ENCODE measurements at regions not wholly inside any gene's neighbourhood (a gene's known extent, or its start where the extent isn't known, plus 50 kb on each side); places are given as distances from the start of the nearest gene placed in this dataset.

- Histone ChIP-seq H3K4me1 (ENCODE audit: control insufficient read depth in 1 of 2, insufficient read depth in 2 of 2, low read length in 2 of 2) (no peaks in the 10 kb centered on the region), H2AFZ (ENCODE audit: insufficient read depth, low read depth, low read length, poor library complexity, severe bottlenecking) (no peak overlapping the region), H3K27me3 (ENCODE audit: control insufficient read depth in 2 of 2, insufficient read depth in 2 of 2, low read length in 2 of 2) (no peaks in the 10 kb centered on the region), H3K36me3 (replicated peaks in 1 of 2; ENCODE audit: control insufficient read depth in 1 of 2, insufficient read depth in 2 of 2, low read length in 2 of 2) (no peaks in the 10 kb centered on the region), H3K9me3 (replicated peaks in 1 of 2; ENCODE audit: control insufficient read depth in 1 of 2, insufficient read depth in 1 of 2, low read length in 2 of 2) (peaks cover 0 to 12% of the 10 kb centered on the region in 2 donors), H4K20me1 (ENCODE audit: insufficient read depth, low read length) (no peaks in the 10 kb centered on the region), H3K79me2 (ENCODE audit: insufficient read depth, low read length) (no peaks in the 10 kb centered on the region), H3K9ac (ENCODE audit: insufficient read depth, low read length, poor library complexity, severe bottlenecking) (no peak overlapping the region), H3K27ac (ENCODE audit: low read depth in 1 of 2, low read length in 2 of 2) (no peak overlapping the region), H3K4me3 (replicated peaks in 1 of 3; ENCODE audit: low read depth in 2 of 3, low read length in 3 of 3) (no peak overlapping the region), H3K4me2 (replicated peaks; ENCODE audit: extremely low read depth, low read length, poor library complexity, severe bottlenecking) (no peak overlapping the region)
- H3K4me3 Mint-ChIP-seq = no peak overlapping the region
- intact Hi-C loops (cut with micrococcal nuclease) = no loop called here
- no CpG with 5 or more reads among the region's 1 CpG for WGBS (ENCODE audit: insufficient coverage)
- H3K4me1 Mint-ChIP-seq = no peaks in the 10 kb centered on the region
- no peaks in the 10 kb centered on the region for H3K36me3 Mint-ChIP-seq
- peaks cover 0 to 16% (median 4%) of the 10 kb centered on the region in 7 donors for H3K9me3 Mint-ChIP-seq
- no peak overlapping the region for H3K27ac Mint-ChIP-seq
- no peak for TF ChIP-seq CTCF (IDR thresholded peaks at IDR 0.05)
- DNase-seq = no peak
- no peaks in the 10 kb centered on the region for H3K27me3 Mint-ChIP-seq (ENCODE audit: low read depth in 3 of 3)
Measured at GRCh38 chr12:73362666-73363065, 1090.5 kb downstream of the TRHDE start.

GRCh38 chr12:73372856-73373255 lies 1100.7 kb downstream of the TRHDE start:
- Mint-ChIP-seq H3K4me3 (no peak overlapping the region), H3K27me3 (ENCODE audit: low read depth in 3 of 3) (no peaks in the 10 kb centered on the region)
- WGBS (ENCODE audit: insufficient coverage) = 100% methylated on average over 1 of the region's 1 CpG

More at GRCh38 chr12:73372856-73373255, 1100.7 kb downstream of the TRHDE start:
- no peak overlapping the region for H3K9ac ChIP-seq (ENCODE audit: insufficient read depth, low read length, poor library complexity, severe bottlenecking)
- intact Hi-C loops (cut with micrococcal nuclease) = no loop called here
- H3K4me1 ChIP-seq (ENCODE audit: control insufficient read depth in 1 of 2, insufficient read depth in 2 of 2, low read length in 2 of 2) = no peaks in the 10 kb centered on the region
- H3K27ac ChIP-seq (ENCODE audit: low read depth in 1 of 2, low read length in 2 of 2) = no peak overlapping the region
- no peak overlapping the region for H2AFZ ChIP-seq (ENCODE audit: insufficient read depth, low read depth, low read length, poor library complexity, severe bottlenecking)
- no peak for DNase-seq
- no peak overlapping the region for H3K4me2 ChIP-seq (replicated peaks; ENCODE audit: extremely low read depth, low read length, poor library complexity, severe bottlenecking)
- H3K36me3 ChIP-seq (replicated peaks in 1 of 2; ENCODE audit: control insufficient read depth in 1 of 2, insufficient read depth in 2 of 2, low read length in 2 of 2) = no peaks in the 10 kb centered on the region
- no peak for TF ChIP-seq CTCF (IDR thresholded peaks at IDR 0.05)
- no peak overlapping the region for H3K4me3 ChIP-seq (replicated peaks in 1 of 3; ENCODE audit: low read depth in 2 of 3, low read length in 3 of 3)
- H3K9me3 Mint-ChIP-seq = peaks cover 0 to 2% (median 0%) of the 10 kb centered on the region in 7 donors
- no peaks in the 10 kb centered on the region for H3K9me3 ChIP-seq (replicated peaks in 1 of 2; ENCODE audit: control insufficient read depth in 1 of 2, insufficient read depth in 1 of 2, low read length in 2 of 2)
- H3K27ac Mint-ChIP-seq = no peak overlapping the region
- no peaks in the 10 kb centered on the region for H4K20me1 ChIP-seq (ENCODE audit: insufficient read depth, low read length)
- H3K36me3 Mint-ChIP-seq = no peaks in the 10 kb centered on the region
- H3K79me2 ChIP-seq (ENCODE audit: insufficient read depth, low read length) = no peaks in the 10 kb centered on the region
- H3K4me1 Mint-ChIP-seq = no peaks in the 10 kb centered on the region
- no peaks in the 10 kb centered on the region for H3K27me3 ChIP-seq (ENCODE audit: control insufficient read depth in 2 of 2, insufficient read depth in 2 of 2, low read length in 2 of 2)

Measured in CD14-positive monocyte (primary cell).